ENCODE measurements at regions not wholly inside any gene's neighbourhood (a gene's known extent, or its start where the extent isn't known, plus 50 kb on each side); places are given as distances from the start of the nearest gene placed in this dataset.
A peak's percentile ranks its signal among the peaks of the same experiment; 100 is the strongest.

- no peak for TF ChIP-seq CTCF (IDR thresholded peaks at IDR 0.05; ENCODE audit: low read depth, low read length)
- DNase-seq (ENCODE audit: low read depth in 2 of 2) = peak; percentile 2 to 5
These were observed 1153.3 kb upstream of the PABPC4L start for GRCh38 chr4:135354876-135355275.

GRCh38 chr4:135353008-135353407 lies 1151.4 kb upstream of the PABPC4L start:
- no peak for TF ChIP-seq CTCF (IDR thresholded peaks at IDR 0.05; ENCODE audit: low read depth, low read length)
- no peak for DNase-seq (ENCODE audit: low read depth in 2 of 2)
- H3K4me3 ChIP-seq (replicated peaks in 1 of 2; ENCODE audit: low read depth in 2 of 2, low read length in 2 of 2) = no peak overlapping the region

More at GRCh38 chr4:135354876-135355275, 1153.3 kb upstream of the PABPC4L start:
- H3K4me3 ChIP-seq (replicated peaks in 1 of 2; ENCODE audit: low read depth in 2 of 2, low read length in 2 of 2) = no peak overlapping the region

DNA sequence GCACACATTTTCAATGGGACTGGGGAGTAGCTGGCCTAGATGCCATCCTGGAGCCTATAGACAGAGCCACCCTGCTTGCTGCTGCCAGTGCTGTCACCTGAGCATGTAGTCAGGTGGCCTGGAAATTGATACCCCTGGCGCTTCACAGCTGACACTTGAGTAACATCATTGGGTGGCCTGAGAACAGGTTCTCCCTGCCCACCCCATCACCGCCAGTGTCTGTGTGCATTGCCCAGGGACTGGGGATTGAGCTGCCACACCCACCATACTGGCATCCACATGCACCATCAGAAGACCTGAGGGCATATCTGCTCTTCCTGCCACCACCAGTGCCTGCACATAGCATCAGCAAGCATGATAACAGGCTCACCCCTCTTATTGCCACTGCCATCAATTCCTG lies 1142.9 kb upstream of the PABPC4L start:
- TF ChIP-seq CTCF (IDR thresholded peaks at IDR 0.05; ENCODE audit: low read depth, low read length) = no peak
- no peak for DNase-seq (ENCODE audit: low read depth in 2 of 2)
- H3K4me3 ChIP-seq (replicated peaks in 1 of 2; ENCODE audit: low read depth in 2 of 2, low read length in 2 of 2) = no peak overlapping the region

GRCh38 chr4:135338181-135338580 lies 1136.6 kb upstream of the PABPC4L start:
- no peak overlapping the region for H3K4me3 ChIP-seq (replicated peaks in 1 of 2; ENCODE audit: low read depth in 2 of 2, low read length in 2 of 2)
- TF ChIP-seq CTCF (IDR thresholded peaks at IDR 0.05; ENCODE audit: low read depth, low read length) = no peak
- DNase-seq (ENCODE audit: low read depth in 2 of 2) = no peak

DNA sequence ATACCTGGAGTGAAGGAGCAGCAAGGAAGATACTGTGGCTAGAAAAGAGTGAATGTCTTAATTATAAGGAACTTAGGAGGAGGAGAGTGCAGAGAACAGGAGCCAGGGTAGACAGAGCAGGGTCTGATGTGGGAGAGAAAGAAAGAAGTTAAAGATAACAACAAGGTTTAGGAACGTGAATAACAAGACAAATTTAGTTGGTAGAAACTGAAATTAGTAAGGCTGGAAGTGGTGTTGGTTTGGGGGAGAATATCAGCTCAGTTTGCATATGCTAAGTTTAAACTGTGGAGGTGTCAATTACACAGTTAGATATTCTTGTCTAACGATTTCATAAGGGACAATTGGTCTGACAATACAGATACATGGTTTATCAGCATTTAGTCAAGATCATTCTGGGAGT lies 1123.7 kb upstream of the PABPC4L start:
- H3K4me3 ChIP-seq (replicated peaks in 1 of 2; ENCODE audit: low read depth in 2 of 2, low read length in 2 of 2) = no peak overlapping the region
- no peak for TF ChIP-seq CTCF (IDR thresholded peaks at IDR 0.05; ENCODE audit: low read depth, low read length)
- no peak for DNase-seq (ENCODE audit: low read depth in 2 of 2)

- no peak for TF ChIP-seq CTCF (IDR thresholded peaks at IDR 0.05; ENCODE audit: low read depth, low read length)
- no peak overlapping the region for H3K4me3 ChIP-seq (replicated peaks in 1 of 2; ENCODE audit: low read depth in 2 of 2, low read length in 2 of 2)
- peak in 1 of 2 donors; percentile 2 for DNase-seq (ENCODE audit: low read depth in 2 of 2)
These were observed 1118.1 kb upstream of the PABPC4L start for GRCh38 chr4:135319685-135320084.

DNA sequence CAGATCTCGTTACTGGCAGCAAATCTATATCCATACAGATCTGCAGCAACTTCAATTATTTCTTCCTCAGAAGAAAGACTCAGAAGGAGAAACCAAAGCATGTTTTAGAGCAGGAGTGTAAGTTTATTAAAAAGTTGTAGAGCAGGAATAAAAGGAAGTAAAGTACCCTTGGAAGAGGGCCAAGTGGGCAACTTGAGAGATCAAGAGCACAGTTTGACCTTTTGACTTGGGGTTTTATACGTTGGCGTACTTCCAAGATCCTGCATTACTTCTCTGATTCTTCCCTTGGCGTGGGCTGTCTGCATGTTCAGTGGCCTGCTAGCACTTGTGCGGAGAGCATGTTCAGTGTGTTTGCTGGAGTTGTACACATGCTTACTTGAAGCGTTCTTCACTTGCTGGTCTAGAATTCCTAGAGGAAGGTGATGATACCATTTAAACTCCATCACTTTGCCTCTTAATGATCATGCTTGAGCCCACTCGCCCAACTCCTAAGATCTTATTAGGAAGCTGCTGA lies 1114.7 kb upstream of the PABPC4L start:
- DNase-seq (ENCODE audit: low read depth in 2 of 2) = no peak
- TF ChIP-seq CTCF (IDR thresholded peaks at IDR 0.05; ENCODE audit: low read depth, low read length) = no peak
- no peak overlapping the region for H3K4me3 ChIP-seq (replicated peaks in 1 of 2; ENCODE audit: low read depth in 2 of 2, low read length in 2 of 2)
